Peyer's patch (tissue), 4 donors: ENCODE measurements at regions not wholly inside any gene's neighbourhood (a gene's known extent, or its start where the extent isn't known, plus 50 kb on each side); places are given as distances from the start of the nearest gene placed in this dataset.

ENCODE experiments used
- POLR2A ChIP-seq, 2 donors: fragments of 450-650 bp; IDR thresholded peaks; one replicate each; pipeline ENCODE4 v1.5.1; 2017; ENCODE audit warnings: antibody characterized with exemption in 2 of 2, mild to moderate bottlenecking in 2 of 2, moderate library complexity in 2 of 2
- TF ChIP-seq, protein P1 (sequence below), 6 experiments: fragments of 450-650 bp in 4 of 6; fragments of 200-600 bp in 2 of 6; sonication (generic) in 1 of 6; IDR thresholded peaks; one replicate each; pipeline ENCODE4 v1.5.1; 2017 to 2019; ENCODE audit warnings: antibody characterized with exemption in 6 of 6, mild to moderate bottlenecking in 3 of 6, moderate library complexity in 1 of 6

DNA sequence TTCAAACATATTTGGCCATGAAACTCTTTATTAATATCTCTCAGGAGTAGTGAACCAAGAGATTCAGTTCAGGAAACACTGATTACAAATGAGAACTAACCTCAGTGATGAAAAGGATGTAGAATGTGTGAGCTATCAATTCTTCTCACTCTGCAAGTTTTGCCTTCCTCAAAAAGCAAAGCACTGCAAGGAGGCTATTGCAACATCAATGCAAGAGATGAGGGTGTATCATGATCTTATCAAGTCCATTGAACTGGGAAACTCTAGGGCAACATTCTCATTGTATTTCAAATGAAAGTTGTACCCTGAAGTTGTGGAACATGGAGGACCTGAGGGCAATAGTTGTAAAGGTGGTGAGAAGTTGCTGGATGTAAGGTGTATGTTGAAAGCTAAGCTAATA is 56.4 kb upstream of the VEGFC start:
- TF ChIP-seq, protein P1, sequence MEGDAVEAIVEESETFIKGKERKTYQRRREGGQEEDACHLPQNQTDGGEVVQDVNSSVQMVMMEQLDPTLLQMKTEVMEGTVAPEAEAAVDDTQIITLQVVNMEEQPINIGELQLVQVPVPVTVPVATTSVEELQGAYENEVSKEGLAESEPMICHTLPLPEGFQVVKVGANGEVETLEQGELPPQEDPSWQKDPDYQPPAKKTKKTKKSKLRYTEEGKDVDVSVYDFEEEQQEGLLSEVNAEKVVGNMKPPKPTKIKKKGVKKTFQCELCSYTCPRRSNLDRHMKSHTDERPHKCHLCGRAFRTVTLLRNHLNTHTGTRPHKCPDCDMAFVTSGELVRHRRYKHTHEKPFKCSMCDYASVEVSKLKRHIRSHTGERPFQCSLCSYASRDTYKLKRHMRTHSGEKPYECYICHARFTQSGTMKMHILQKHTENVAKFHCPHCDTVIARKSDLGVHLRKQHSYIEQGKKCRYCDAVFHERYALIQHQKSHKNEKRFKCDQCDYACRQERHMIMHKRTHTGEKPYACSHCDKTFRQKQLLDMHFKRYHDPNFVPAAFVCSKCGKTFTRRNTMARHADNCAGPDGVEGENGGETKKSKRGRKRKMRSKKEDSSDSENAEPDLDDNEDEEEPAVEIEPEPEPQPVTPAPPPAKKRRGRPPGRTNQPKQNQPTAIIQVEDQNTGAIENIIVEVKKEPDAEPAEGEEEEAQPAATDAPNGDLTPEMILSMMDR (IDR thresholded peaks at IDR 0.05): no peak
- TF ChIP-seq POLR2A (IDR thresholded peaks at IDR 0.05): no peak
